ENCODE measurements at regions not wholly inside any gene's neighbourhood (a gene's known extent, or its start where the extent isn't known, plus 50 kb on each side); places are given as distances from the start of the nearest gene placed in this dataset.

DNA sequence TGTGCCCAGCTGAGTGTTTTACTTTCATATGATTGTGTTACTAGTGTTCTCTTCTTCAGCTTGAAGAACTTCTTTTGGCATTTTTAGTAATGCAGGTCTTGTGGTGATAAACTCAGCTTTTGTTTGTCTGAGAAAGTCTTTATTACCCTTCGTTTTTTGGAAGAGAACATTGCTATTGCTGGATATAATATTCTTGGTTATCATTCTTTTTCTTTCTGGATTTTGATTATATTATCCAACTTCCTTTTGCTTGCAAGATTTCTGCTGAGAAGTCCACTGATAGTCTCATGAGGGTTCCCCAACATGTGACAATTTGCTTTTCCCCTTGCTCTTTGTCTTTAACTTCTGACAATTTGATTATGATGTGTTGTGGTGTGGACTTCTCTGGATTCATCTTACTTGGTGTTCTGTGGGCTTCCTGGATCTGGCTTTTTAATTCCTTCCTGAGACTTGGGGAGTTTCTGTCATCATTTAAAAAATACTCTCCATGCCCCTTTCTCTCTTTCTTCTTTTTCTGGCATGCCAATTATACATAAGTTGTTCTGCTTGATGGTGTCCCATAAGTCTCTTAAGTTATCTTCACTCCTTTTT, 416.8 kb downstream of the CCDC91 start:
- TF ChIP-seq POLR2A (IDR thresholded peaks at IDR 0.05) (no peak), CTCF (IDR thresholded peaks at IDR 0.05) (no peak)
